SK-N-SH treated with all-trans-retinoic acid at 6 μM for 48 hours (cell line): ENCODE measurements at regions not wholly inside any gene's neighbourhood (a gene's known extent, or its start where the extent isn't known, plus 50 kb on each side); places are given as distances from the start of the nearest gene placed in this dataset.

Experiments
- ATAC-seq: fragments of 200-7000 bp; cut with Tn5 transposase; 3 replicates; pipeline ENCODE4 v1.9.1; 2020; ENCODE audit warnings: mild to moderate bottlenecking, moderate library complexity
- ARNTL ChIP-seq: fragments of 450-650 bp; formaldehyde crosslinking; IDR thresholded peaks from 2 replicates; pipeline ENCODE4 v1.5.0; 2020; ENCODE audit warnings: low read depth, mild to moderate bottlenecking, moderate library complexity, borderline replicate concordance
- BACH2 ChIP-seq: fragments of 250-450 bp; sonication (Bioruptor Pico); IDR thresholded peaks from 2 replicates; pipeline ENCODE4 v1.9.0; 2021; ENCODE audit warnings: mild to moderate bottlenecking, borderline replicate concordance
- CSDC2 ChIP-seq: fragments of 250-450 bp; sonication (Bioruptor Pico); IDR thresholded peaks from 2 replicates; pipeline ENCODE4 v1.5.0; 2020; ENCODE audit warnings: mild to moderate bottlenecking, moderate library complexity
- CSRNP3 ChIP-seq: fragments of 250-450 bp; sonication (Bioruptor Pico); IDR thresholded peaks from 2 replicates; pipeline ENCODE4 v1.5.1; 2021; ENCODE audit warnings: mild to moderate bottlenecking, moderate library complexity
- ESRRG ChIP-seq: fragments of 250-450 bp; sonication (Bioruptor Pico); IDR thresholded peaks from 2 replicates; pipeline ENCODE4 v1.6.1; 2021; ENCODE audit warnings: mild to moderate bottlenecking
- GLIS3 ChIP-seq: fragments of 250-450 bp; sonication (Bioruptor Pico); IDR thresholded peaks from 2 replicates; pipeline ENCODE4 v1.5.0; 2020; ENCODE audit warnings: mild to moderate bottlenecking, moderate library complexity
- ISL1 ChIP-seq: fragments of 250-450 bp; sonication (Bioruptor Pico); IDR thresholded peaks from 2 replicates; pipeline ENCODE4 v2.1.2; 2022; ENCODE audit warnings: mild to moderate bottlenecking, moderate library complexity
- OSR1 ChIP-seq: fragments of 250-450 bp; sonication (Bioruptor Pico); IDR thresholded peaks from 2 replicates; pipeline ENCODE4 v1.8.0; 2022; ENCODE audit warnings: moderate library complexity, mild to moderate bottlenecking, inconsistent platforms
- PATZ1 ChIP-seq: fragments of 250-450 bp; sonication (Bioruptor Pico); IDR thresholded peaks from 2 replicates; pipeline ENCODE4 v1.8.0; 2020; ENCODE audit warnings: mild to moderate bottlenecking, moderate library complexity, borderline replicate concordance
- POU6F1 ChIP-seq: fragments of 250-450 bp; sonication (Bioruptor Pico); IDR thresholded peaks from 2 replicates; pipeline ENCODE4 v1.8.0; 2021; ENCODE audit warnings: low read depth, mild to moderate bottlenecking, moderate library complexity, borderline replicate concordance
- PPARA ChIP-seq: fragments of 250-450 bp; sonication (Bioruptor Pico); IDR thresholded peaks from 2 replicates; pipeline ENCODE4 v1.5.0; 2020; ENCODE audit warnings: mild to moderate bottlenecking, borderline replicate concordance
- RARB ChIP-seq: fragments of 250-450 bp; sonication (Bioruptor Pico); IDR thresholded peaks from 2 replicates; pipeline ENCODE4 v1.8.0; 2021; ENCODE audit warnings: mild to moderate bottlenecking, moderate library complexity
- SNAI2 ChIP-seq: fragments of 250-450 bp; sonication (Bioruptor Pico); IDR thresholded peaks from 2 replicates; pipeline ENCODE4 v1.5.0; 2020; ENCODE audit warnings: mild to moderate bottlenecking, moderate library complexity
- TCF4 ChIP-seq: fragments of 250-450 bp; sonication (Bioruptor Pico); IDR thresholded peaks from 2 replicates; pipeline ENCODE4 v1.8.0; 2021; ENCODE audit warnings: mild to moderate bottlenecking, moderate library complexity, borderline replicate concordance
- TOX ChIP-seq: fragments of 250-450 bp; sonication (Bioruptor Pico); IDR thresholded peaks from 2 replicates; pipeline ENCODE4 v1.8.0; 2021; ENCODE audit warnings: mild to moderate bottlenecking, moderate library complexity, borderline replicate concordance
- TSHZ2 ChIP-seq: fragments of 250-450 bp; sonication (Bioruptor Pico); IDR thresholded peaks from 2 replicates; pipeline ENCODE4 v1.5.0; 2020; ENCODE audit warnings: mild to moderate bottlenecking, moderate library complexity
- ZC3H10 ChIP-seq: fragments of 250-450 bp; sonication (Bioruptor Pico); IDR thresholded peaks from 2 replicates; pipeline ENCODE4 v1.5.1; 2021; ENCODE audit warnings: mild to moderate bottlenecking, moderate library complexity
- ZFP3 ChIP-seq: fragments of 250-450 bp; sonication (Bioruptor Pico); IDR thresholded peaks from 2 replicates; pipeline ENCODE4 v1.5.0; 2020; ENCODE audit warnings: mild to moderate bottlenecking, moderate library complexity
- ZFP30 ChIP-seq: fragments of 450-650 bp; formaldehyde crosslinking; IDR thresholded peaks from 2 replicates; pipeline ENCODE4 v1.5.0; 2022; ENCODE audit warnings: mild to moderate bottlenecking, moderate library complexity
- ZNF565 ChIP-seq: fragments of 450-650 bp; formaldehyde crosslinking; conservative IDR thresholded peaks from 2 replicates; pipeline ENCODE4 v1.5.0; 2020; ENCODE audit warnings: low read depth, mild to moderate bottlenecking, moderate library complexity
- ZNF70 ChIP-seq: fragments of 450-650 bp; formaldehyde crosslinking; IDR thresholded peaks from 2 replicates; pipeline ENCODE4 v1.5.0; 2020; ENCODE audit warnings: mild to moderate bottlenecking, moderate library complexity

GRCh38 chr1:80171631-80172030 lies 1165.1 kb upstream of the ADGRL4 start:
- TF ChIP-seq ZNF565 (CRISPR knock-in tag), result no peak
- TF ChIP-seq ESRRG, result no peak
- no peak for TF ChIP-seq OSR1 (CRISPR knock-in tag)
- no peak for TF ChIP-seq BACH2 (CRISPR knock-in tag)
- no peak for TF ChIP-seq TOX (CRISPR knock-in tag)
- TF ChIP-seq ZFP30 (CRISPR knock-in tag), result no peak
- TF ChIP-seq GLIS3, result no peak
- no peak for TF ChIP-seq SNAI2 (CRISPR knock-in tag)
- no peak for TF ChIP-seq POU6F1 (CRISPR knock-in tag)
- ATAC-seq, result no peak

GRCh38 chr1:80170811-80171485 lies 1164.4 kb upstream of the ADGRL4 start:
- ATAC-seq, result peak; percentile 48; the same call in 2 of the 3 replicates
- no peak for TF ChIP-seq BACH2 (CRISPR knock-in tag)
- TF ChIP-seq PPARA (CRISPR knock-in tag), result no peak
- TF ChIP-seq GLIS3, result no peak
- no peak for TF ChIP-seq RARB (CRISPR knock-in tag)
- TF ChIP-seq ISL1, result no peak
- TF ChIP-seq POU6F1 (CRISPR knock-in tag), result no peak
- TF ChIP-seq ZNF70, result no peak
- TF ChIP-seq TOX (CRISPR knock-in tag), result no peak
- TF ChIP-seq CSRNP3 (CRISPR knock-in tag), result no peak
- TF ChIP-seq CSDC2 (CRISPR knock-in tag), result no peak
- TF ChIP-seq TCF4 (CRISPR knock-in tag), result no peak
- TF ChIP-seq SNAI2 (CRISPR knock-in tag), result no peak
- TF ChIP-seq ARNTL (CRISPR knock-in tag), result no peak
- no peak for TF ChIP-seq OSR1 (CRISPR knock-in tag)
- TF ChIP-seq ZFP3, result no peak
- TF ChIP-seq ZC3H10, result no peak
- no peak for TF ChIP-seq PATZ1 (CRISPR knock-in tag)
- TF ChIP-seq TSHZ2 (CRISPR knock-in tag), result no peak
- TF ChIP-seq ESRRG, result no peak

- no peak for ATAC-seq
- TF ChIP-seq TCF4 (CRISPR knock-in tag) (no peak), CSRNP3 (CRISPR knock-in tag) (no peak), ESRRG (no peak), SNAI2 (CRISPR knock-in tag) (no peak), BACH2 (CRISPR knock-in tag) (no peak)
Measured at GRCh38 chr1:80164150-80164549, 1157.6 kb upstream of the ADGRL4 start.
